ENCODE measurements at regions not wholly inside any gene's neighbourhood (a gene's known extent, or its start where the extent isn't known, plus 50 kb on each side); places are given as distances from the start of the nearest gene placed in this dataset.

DNA sequence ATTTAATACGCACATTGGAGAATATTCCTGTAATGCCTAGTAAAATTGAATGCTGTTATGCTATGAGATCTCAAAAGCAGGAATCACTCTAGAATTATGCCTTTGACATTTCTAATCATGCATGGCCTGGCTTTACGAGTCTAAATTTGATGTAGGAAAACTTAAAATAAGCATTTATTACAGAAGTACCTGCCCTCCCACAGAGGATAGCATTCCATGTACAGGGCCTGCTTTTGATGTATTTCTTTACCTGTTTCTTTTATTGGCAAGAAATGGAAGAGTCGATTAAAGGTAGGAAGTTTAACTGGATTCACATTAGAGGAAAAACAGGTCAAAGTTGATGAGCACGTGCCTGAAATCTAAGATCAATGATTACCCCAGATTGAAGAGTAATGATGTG, 219.5 kb downstream of the PCDH7 start:
- DNase-seq (ENCODE audit: low read depth in 2 of 2), result no peak

DNA sequence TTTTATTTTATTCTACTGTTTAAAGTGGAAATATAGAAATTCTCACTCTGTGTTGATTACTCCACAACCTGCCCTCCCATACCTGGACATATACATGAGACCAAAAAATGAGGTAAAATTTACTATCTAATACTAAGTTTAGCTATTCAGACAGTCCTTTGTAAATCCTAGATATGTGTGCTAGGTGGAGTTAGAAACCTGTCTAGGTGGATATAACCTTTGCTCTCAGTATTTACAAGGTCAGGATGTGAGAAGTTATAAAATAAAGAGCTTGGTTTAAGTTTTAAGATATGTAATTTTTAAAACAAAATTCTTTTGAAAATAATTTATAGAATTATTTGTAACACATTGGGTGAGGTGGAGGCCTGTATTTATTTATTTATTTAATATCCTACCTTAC, 221.5 kb downstream of the PCDH7 start:
- no peak for DNase-seq (ENCODE audit: low read depth in 2 of 2)

DNA sequence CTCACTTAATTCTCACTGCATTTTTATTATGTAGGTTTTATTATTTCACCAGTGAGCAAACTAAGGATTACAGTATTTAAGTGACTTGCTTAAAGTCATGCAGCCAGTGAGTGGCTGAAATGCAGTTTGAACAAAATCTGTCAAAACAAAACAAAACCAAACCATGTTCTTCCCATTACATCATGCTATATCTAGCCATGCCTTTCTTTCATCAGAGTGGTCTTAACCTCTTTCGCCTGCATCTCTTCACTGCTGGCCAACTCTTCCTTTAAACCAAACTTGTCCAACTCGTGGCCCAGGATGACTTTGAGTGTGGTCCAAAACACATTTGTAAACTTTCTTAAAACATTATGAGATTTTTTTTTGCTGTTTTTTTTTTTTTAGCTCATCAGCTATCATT, 223.2 kb downstream of the PCDH7 start:
- no peak for DNase-seq (ENCODE audit: low read depth in 2 of 2)

DNA sequence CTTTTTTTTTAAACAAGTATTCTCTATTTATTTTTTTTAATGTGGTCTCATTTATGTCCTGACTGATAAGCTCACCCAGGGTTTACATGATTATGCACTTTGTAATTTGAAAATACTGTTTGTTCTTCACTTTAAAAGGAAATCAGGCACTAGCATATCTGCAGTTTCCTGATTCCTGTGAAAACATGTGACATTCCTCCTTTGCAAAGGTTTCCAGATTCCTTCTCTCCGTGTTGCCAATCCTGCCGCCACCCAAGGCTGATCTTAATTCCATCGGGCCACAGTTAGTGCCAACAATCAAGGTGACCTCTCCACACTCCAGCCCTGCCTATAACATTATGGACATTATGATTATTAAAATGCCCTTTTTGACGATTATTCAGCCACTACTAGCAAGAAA, 225.4 kb downstream of the PCDH7 start:
- DNase-seq (ENCODE audit: low read depth in 2 of 2), result no peak

DNA sequence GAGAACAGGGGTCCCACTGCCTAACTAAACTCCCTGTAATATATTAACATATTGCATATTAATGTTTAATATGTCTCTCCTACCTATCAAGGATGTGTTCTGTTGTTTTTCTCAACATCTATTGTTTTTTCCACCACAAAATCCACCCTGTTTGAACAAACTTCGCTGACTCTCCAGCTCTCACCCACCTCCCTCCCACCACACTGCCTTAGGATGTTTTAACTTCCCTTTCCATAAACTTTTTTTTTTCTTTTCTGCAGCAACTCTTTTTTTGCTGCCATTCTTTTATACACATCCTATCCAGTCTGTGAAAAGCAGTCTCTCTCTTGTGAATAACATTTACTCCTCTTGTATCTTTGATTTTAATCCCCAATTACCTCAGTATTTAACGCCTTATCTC, 226.1 kb downstream of the PCDH7 start:
- no peak for DNase-seq (ENCODE audit: low read depth in 2 of 2)

DNA sequence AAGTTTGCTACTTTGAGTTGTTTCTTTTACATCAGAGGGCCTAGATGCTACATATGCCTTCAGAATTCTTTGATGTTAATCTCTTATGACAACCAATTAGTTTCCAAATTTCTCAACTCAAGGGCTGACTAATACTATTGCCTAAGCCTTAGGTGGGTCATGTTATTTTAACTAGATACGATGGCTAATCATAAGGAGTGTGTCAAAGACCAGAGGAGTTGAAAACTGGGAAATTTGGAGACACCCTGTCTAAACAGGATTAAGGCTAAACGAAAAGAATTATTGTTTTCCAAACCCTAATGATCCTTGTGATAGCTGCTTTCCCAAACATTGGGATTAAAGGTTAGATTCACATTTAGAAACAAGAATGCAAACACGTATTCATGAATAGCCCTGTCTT, 228.5 kb downstream of the PCDH7 start:
- no peak for DNase-seq (ENCODE audit: low read depth in 2 of 2)

DNA sequence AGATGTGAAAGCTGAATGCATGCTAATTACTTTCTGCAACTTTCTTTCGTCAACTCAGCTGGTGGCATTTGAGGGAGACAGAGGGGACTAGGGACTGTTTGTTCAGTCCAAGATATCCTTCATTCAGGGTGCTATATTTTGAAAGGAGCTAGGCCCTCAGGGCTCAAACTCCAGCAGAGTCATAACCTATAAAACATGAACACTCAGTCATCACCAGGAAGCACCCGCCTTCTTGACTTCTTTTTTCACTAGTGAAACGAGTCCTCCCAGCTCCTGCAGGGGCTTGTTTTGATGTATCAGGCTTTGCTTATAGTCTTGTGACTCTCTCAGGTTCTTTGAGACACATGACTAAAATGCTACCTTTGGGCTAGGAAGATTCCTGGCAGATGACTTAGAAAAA, 230.6 kb downstream of the PCDH7 start:
- no peak for DNase-seq (ENCODE audit: low read depth in 2 of 2)

DNA sequence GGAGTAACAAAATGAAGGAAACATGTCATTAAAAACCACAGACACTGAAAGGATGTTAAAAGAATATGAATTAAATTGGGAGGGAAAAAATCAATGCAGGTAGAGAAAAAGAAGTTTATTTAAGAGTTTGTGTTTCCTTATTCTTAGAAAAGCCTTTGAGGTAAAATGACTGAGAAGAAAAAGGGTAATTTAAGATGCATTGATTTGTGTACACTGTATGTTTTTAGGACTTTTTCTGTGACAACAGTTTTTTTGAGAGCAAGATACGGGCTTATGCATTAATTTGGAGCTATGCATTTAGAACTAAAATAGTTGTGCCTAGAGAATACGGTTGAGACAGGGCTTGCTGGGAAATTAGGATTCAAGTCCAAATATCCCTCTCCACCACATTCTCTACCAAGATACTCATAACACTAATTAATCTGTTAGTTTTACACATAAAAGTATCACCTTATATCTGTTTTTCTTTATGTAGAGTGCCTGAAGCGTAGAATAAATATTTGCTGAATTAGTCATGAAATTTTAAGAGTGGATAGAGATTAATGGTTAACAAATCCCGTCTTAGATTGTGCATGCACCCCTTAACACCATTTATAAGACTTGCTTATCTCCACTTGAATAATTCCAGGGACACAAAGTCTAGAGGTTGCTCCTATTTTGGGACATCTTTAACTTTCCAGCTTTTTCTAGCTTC, 232.5 kb downstream of the PCDH7 start:
- DNase-seq (ENCODE audit: low read depth in 2 of 2), result no peak

DNA sequence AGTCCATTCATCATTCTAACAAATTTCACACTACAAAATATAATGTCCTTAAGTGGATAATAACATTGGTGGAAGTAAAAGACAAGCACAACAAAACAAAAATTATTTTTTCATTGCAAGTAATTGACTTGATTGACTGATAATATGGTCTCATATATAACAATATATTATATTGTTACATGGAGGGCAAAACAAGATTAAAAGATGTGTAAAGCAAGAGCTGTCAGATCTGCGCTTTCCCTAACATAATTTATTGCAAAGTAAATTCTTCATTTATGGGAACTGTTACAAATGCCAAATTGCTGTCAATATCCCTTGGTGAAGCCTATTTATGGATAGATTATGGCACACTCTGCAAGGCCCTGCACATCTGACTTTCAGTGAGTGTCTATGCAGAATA, 233.6 kb downstream of the PCDH7 start:
- DNase-seq (ENCODE audit: low read depth in 2 of 2), result no peak

DNA sequence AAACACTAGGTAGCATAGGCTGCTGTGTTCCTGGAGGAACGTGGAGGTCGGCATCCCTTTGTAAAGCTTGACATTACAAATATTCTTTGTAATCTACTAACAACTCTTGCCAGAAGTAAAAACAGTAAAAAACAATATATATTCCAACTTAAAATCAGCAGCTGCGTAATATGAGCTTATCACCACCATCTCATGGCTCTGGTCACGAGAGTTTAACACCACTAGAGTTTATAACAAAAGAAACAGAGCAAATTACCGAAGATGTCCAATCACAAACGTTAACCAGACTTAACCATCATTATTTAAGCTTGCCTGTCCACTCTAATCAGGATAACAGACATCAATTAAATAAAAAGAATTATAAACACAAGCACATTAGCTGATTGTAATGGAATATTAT, 236.7 kb downstream of the PCDH7 start:
- no peak for DNase-seq (ENCODE audit: low read depth in 2 of 2)

DNA sequence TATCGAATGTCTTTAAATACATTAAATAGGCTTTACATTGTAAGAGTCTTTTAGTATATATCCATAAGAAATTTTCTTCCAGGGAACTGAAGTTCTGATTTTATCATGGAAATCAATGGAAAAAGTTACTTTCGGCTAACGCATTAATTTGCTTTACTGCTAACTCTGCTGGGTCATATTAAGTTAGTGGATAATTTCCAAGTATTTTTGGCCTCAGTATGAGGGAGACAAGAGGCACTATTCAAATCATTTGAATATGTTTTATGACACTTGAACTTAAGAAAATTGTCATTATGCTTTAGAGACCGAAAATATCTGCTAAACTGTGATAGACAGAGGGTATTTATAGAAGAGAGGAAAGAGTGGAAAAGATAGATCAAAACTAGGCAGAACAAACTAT, 237.5 kb downstream of the PCDH7 start:
- DNase-seq (ENCODE audit: low read depth in 2 of 2), result no peak

DNA sequence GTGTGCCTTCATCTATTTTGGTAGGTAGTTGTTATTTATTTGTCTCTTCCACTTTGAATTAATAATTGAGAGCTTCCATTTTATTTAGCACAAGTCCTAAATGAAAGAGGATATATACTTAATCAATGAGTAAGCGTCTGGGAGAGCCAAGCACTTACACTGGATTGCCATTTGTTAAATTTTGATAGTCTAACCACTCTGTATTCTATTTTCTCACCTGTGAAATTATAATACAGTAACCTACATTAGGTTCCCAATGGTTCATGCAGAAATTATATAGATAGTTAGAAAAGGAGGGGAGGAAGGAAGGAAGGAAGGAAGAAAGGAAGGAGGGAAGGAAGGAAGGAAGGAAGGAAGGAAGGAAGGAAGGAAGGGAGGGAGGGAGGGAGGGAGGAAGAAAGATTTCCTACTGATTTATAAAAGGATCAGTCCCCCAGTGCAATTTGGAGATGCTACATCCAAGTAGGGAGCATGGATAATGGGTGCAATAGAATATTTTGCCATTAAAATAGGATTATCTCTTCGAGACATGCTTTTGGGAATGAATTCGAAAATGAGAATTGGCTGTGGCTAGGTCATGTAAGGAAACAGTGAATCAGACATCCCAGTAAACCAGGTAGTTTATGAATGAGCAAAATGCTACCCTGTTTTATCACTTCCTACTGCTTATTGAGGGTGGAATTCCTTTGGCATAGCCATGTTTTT, 239.8 kb downstream of the PCDH7 start:
- no peak for DNase-seq (ENCODE audit: low read depth in 2 of 2)

DNA sequence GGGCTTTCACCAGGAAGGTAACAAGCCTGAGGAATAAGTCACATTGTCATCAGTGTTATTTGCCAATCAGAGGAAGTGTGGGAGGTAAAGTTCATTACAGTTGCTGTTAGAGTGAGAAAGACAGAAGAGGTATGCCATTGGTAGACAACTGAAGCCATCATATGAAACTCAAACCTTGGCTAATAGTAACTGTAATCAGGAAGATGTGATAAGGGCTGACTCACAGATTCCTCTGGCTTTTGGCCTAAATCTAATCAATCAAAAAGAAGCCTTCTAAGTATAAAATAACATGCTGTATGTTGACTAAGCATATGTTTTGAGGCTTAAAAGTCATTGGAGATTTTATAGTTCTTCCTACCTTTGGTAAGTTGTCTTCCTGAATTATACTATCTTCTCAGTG, 242.8 kb downstream of the PCDH7 start:
- no peak for DNase-seq (ENCODE audit: low read depth in 2 of 2)

DNA sequence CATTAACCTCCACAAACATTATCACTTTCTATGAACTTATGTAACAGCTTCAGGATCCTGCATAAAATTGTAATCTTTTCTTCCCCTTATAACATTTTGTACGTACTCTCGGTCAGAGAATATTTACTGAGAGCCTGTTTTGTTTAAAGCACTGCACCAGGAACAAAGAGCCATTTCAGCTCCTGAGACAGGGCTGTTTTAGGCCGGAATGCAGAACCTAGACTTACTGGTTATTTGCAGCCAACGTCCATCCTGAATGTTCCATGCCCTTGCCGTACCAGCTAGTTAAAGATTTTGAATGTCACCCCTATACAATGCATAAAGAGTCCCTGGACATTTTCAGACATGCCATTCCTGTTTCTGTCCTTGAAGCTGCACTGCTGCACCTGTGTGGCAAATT, 248.8 kb downstream of the PCDH7 start:
- DNase-seq (ENCODE audit: low read depth in 2 of 2), result no peak

DNA sequence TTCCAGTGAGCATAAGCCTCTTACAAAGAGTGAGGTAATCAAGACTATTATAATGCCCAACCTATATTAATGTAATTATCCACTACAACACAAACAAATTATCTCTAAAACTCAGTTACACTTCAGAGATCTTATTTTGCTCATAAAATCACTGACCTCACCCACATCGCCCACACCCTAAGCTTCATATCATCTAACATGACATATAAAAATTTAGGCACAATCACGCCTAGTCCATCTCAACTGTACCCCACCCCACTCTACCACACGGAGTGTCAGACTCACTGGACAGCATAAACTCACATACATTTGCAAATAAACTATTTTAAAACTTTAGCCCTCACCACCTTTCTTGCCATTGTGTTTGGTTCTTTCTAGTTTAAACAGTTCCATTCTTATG, 252.4 kb downstream of the PCDH7 start:
- DNase-seq (ENCODE audit: low read depth in 2 of 2), result no peak

DNA sequence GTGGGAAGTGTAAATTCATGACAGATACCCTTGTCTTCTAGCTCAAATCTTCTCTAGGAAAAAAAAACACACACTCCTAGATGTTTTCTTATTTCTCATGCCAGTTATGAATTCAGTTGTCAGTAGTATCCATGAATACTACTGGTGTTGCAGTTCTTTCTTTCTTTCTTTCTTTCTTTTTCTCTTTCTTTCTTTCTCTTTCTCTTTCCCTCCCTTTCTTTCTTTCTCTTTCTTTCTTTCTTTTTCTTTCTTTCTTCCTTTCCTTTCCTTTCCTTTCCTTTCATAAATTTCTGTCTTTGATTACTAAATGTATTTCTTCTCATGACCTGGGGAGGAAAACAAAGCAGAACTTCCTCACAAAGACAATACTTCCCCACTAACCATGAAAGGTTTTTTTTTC, 253.8 kb downstream of the PCDH7 start:
- DNase-seq (ENCODE audit: low read depth in 2 of 2), result no peak

DNA sequence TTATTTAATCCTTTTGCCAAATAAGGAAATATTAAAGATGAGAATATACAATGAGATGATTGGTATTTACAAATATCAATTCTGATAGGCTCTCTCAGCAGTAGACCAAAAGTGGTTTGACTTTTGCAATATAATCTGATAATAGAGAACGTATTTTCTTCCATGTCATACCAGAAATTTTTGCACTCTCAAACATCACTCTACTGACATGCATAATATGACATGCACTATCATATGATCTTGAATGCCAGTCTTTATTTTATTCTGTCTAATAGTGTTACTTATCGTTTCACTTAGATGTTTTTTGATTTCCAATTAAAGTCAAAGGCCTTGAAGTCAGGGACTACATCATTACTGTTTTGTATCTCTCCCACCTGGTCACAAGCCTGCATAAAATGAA, 259.2 kb downstream of the PCDH7 start:
- no peak for DNase-seq (ENCODE audit: low read depth in 2 of 2)

DNA sequence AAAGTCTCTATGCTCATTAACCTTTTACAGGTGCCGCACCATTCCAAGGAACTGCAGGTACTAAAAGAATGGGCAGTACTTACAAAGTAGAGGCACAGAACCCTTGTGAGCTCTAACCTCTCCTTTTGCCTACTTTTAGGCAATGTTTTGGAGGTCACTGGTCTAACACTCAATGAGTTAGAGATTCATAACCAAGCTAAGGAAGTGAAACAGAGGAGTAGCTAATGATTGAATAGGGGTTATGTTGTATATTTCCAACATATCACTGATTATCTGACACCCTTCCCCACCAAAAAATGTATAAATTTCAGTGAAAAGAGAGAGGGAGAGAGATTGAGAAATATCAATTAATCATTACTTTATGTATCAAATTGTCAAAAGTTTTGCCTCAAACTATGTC, 269.3 kb downstream of the PCDH7 start:
- DNase-seq (ENCODE audit: low read depth in 2 of 2), result no peak

DNA sequence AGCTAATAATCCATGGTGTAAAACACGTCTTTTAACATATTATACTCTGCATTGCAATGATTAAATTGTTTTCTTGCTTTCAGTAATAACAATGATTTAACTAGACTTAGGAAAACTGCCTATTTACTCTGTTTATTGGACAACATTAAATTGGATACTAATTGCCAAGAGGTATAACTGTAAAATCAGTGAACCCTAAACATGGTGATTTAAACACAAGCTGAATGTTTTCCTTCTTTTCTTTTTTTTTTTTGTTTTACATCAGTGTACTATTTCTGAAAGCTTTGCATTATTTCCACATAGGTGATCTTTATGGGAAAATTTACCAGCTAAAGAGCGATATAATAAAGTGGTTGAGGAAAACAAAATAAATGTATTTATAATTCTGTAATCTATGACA, 276.7 kb downstream of the PCDH7 start:
- DNase-seq (ENCODE audit: low read depth in 2 of 2), result no peak

DNA sequence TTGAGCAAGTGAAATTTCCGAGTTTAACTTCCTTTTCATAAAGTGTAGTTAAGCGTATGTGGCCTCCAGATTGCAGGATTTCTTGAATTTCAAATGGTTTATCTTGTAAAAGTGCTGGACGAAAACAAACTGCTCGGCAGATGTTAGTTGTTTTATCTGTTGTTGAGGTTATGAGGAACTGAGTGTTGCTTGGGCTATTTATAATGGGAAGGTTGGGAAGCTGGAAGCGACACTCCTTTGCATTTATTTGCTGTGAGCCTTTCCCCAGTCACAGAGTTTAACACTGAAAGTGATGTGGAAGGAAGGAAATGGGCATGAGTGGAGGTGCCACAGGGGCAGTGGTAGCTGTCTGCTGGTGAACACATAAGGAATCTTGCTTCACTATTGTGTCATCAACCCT, 284.9 kb downstream of the PCDH7 start:
- no peak for DNase-seq (ENCODE audit: low read depth in 2 of 2)

DNA sequence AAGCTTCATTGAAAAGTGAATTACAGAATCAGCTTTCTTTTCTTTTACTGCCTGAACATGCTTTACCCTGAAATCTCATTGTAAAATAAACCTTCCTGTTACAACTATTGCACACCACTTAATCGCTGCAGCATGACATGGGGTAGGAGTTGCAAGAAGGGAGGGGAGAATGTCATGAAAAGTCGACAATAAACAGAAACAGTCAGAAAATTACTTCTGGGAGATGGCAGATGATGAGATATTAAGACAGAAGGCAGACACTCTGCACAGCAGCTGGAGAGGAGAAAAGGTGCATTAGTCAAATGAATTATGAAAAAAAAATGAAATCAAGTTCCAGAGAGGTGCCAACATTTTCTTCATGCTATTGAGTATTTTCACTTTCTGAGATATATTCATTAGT, 287.7 kb downstream of the PCDH7 start:
- DNase-seq (ENCODE audit: low read depth in 2 of 2), result no peak

DNA sequence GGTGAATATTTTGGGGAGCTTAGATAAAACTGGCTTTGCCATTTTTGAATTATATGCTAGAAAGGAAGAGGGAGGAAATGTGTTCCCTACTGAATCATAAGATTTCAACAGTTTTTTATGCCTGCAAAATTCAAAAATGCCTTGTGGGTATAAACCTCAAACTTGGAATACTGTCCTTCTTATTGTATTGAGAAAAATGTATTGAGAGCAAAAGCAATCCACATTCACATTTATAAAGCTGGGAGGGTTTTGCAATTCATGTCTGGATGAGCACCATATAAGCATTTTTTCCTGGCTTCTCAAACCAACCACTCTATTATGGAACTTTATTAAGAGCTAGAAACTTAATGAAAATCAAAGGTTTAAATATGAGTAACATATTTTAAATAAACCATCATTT, 289.8 kb downstream of the PCDH7 start:
- DNase-seq (ENCODE audit: low read depth in 2 of 2), result no peak

DNA sequence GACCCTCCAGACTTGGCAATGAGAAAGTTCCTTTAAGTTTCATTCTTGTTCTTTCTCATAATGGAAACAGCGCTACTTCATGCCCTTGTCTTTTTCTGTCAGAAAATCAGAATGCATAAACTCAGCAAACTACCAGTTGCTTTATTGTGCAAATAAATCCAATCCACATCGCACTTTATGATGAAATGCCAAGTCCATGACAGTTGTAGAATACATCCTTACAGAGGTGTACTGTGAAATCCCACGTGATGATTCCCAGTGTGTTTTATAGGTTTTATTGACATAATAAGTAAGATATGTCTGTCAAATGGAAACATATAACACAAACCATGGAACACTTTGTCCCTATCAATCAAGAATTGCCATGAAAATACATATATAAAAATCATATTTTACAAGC, 295.0 kb downstream of the PCDH7 start:
- DNase-seq (ENCODE audit: low read depth in 2 of 2), result no peak

Measured in stimulated activated CD8-positive, alpha-beta memory T cell treated with anti-CD3 and anti-CD28 coated beads, Interleukin-2, amount 100 ng/mL, for 48 hours (primary cell).